Amygdala (tissue), 56 donors: ENCODE measurements at regions not wholly inside any gene's neighbourhood (a gene's known extent, or its start where the extent isn't known, plus 50 kb on each side); places are given as distances from the start of the nearest gene placed in this dataset.
"Not testable (repeated sequence)": the region's sequence is repeated elsewhere in the genome, so short reads cannot be mapped to it uniquely, and the experiment has no call there.

Experiments used
- DNase-seq, 56 donors: peaks; one replicate each; lab custom pipeline; 2025; lab: John Stamatoyannopoulos, UW

- DNase-seq = not testable (repeated sequence)
These were observed 75.1 kb downstream of the LYZL1 start for GRCh38 chr10:29363930-29364329.

- DNase-seq = not testable (repeated sequence)
These were observed 77.3 kb downstream of the LYZL1 start for GRCh38 chr10:29366206-29366605.

GRCh38 chr10:29369419-29369818, 80.5 kb downstream of the LYZL1 start:
- no peak for DNase-seq

- no peak for DNase-seq
These were observed 81.5 kb downstream of the LYZL1 start for GRCh38 chr10:29370097-29371092.

GRCh38 chr10:29372920-29373319, 84.0 kb downstream of the LYZL1 start:
- DNase-seq = no peak

GRCh38 chr10:29374162-29374561, 85.3 kb downstream of the LYZL1 start:
- no peak for DNase-seq

- DNase-seq = no peak
These were observed 87.0 kb downstream of the LYZL1 start for GRCh38 chr10:29375888-29376287.

GRCh38 chr10:29377333-29377961, 88.6 kb downstream of the LYZL1 start:
- peak in 1 of 56 donors; percentile 9 for DNase-seq

GRCh38 chr10:29378106-29378505, 89.2 kb downstream of the LYZL1 start:
- no peak for DNase-seq

GRCh38 chr10:29379208-29379607, 90.3 kb downstream of the LYZL1 start:
- no peak for DNase-seq

- DNase-seq = not testable (repeated sequence)
These were observed 91.1 kb downstream of the LYZL1 start for GRCh38 chr10:29379777-29380598.

- DNase-seq = not testable (repeated sequence)
These were observed 92.0 kb downstream of the LYZL1 start for GRCh38 chr10:29380599-29381511.

GRCh38 chr10:29386342-29386999, 97.6 kb downstream of the LYZL1 start:
- peak in 2 of 56 donors; percentile 2 to 27 for DNase-seq

- no peak for DNase-seq
These were observed 98.4 kb downstream of the LYZL1 start for GRCh38 chr10:29387269-29387668.

GRCh38 chr10:29388112-29388511, 99.2 kb downstream of the LYZL1 start:
- not testable (repeated sequence) for DNase-seq

GRCh38 chr10:29389493-29389892, 100.6 kb downstream of the LYZL1 start:
- DNase-seq = no peak

GRCh38 chr10:29389935-29390334, 101.1 kb downstream of the LYZL1 start:
- no peak for DNase-seq

- DNase-seq = peak in 6 of 56 donors; percentile 3 to 45 (median 12)
These were observed 103.6 kb downstream of the LYZL1 start for GRCh38 chr10:29392376-29393021.
